ENCODE measurements at regions not wholly inside any gene's neighbourhood (a gene's known extent, or its start where the extent isn't known, plus 50 kb on each side); places are given as distances from the start of the nearest gene placed in this dataset.

- H3K4me1 ChIP-seq (ENCODE audit: insufficient read depth, low read length), result no peaks in the 10 kb centered on the region
- FAIRE-seq (no peak), DNase-seq (ENCODE audit: low spot score) (no peak), ATAC-seq (no peak)
- H4K20me1 ChIP-seq (ENCODE audit: insufficient read depth, low read length), result no peaks in the 10 kb centered on the region
- intact Hi-C loops (cut with micrococcal nuclease; ENCODE audit: unreplicated experiment), result no loop called here
- no peak overlapping the region for H3K4me3 ChIP-seq (replicated peaks in 1 of 3; ENCODE audit: insufficient read depth in 1 of 3, low read depth in 2 of 3, low read length in 3 of 3)
- TF ChIP-seq CENPT (CRISPR knock-in tag; IDR thresholded peaks at IDR 0.05; ENCODE audit: low read depth) (no peak), HOMEZ (CRISPR knock-in tag; IDR thresholded peaks at IDR 0.05; ENCODE audit: low read depth) (no peak), ZNF350 (CRISPR knock-in tag; IDR thresholded peaks at IDR 0.05; ENCODE audit: borderline replicate concordance, low read depth) (no peak), ZFP36 (IDR thresholded peaks at IDR 0.05; ENCODE audit: borderline replicate concordance, low read depth, low read length, partially characterized antibody) (no peak)
- H3K27me3 ChIP-seq (ENCODE audit: control insufficient read depth in 1 of 2, insufficient read depth in 2 of 2, low read length in 2 of 2), result 0 out of 5 replicates have a peak, but pooled peaks cover 0 to 3% of the 10 kb centered on the region in 2 experiments
- H3K36me3 ChIP-seq (replicated peaks in 1 of 2; ENCODE audit: control insufficient read depth in 1 of 2, insufficient read depth in 2 of 2, low read length in 2 of 2), result no peaks in the 10 kb centered on the region
- no peak overlapping the region for H2AFZ ChIP-seq (ENCODE audit: low read length)
- no TSS peak for BruUV-seq (replicated peaks)
- POLR2A ChIA-PET, result no interaction called here
- H3K9me3 ChIP-seq (ENCODE audit: low read length), result no peaks in the 10 kb centered on the region
- H3K27ac ChIP-seq (ENCODE audit: extremely low read length, insufficient read depth, low read length), result no peak overlapping the region
- CTCF ChIA-PET (ENCODE audit: low intra/inter-chr PET ratio, low total read pairs), result no interaction called here
- in situ Hi-C loops (cut with HindIII; ENCODE audit: extremely low pct_ligation_motif_present, low pct_unique_long_range_greater_than_20kb), result no loop called here
- no peak overlapping the region for H3K9ac ChIP-seq (ENCODE audit: insufficient read depth, low read depth, low read length)
- no peak overlapping the region for H3K4me2 ChIP-seq (ENCODE audit: low read depth, low read length)
- WGBS (ENCODE audit: low lambda C conversion rate), result 6% methylated on average over 2 of the region's 2 CpGs
- no peaks in the 10 kb centered on the region for H3K79me2 ChIP-seq (ENCODE audit: insufficient read depth, low read length)
Measured at GRCh38 chr2:100222844-100223243, 80.5 kb upstream of the AFF3 start.

- Histone ChIP-seq H3K4me2 (ENCODE audit: low read depth, low read length) (no peak overlapping the region), H4K20me1 (ENCODE audit: insufficient read depth, low read length) (no peaks in the 10 kb centered on the region), H3K9ac (ENCODE audit: insufficient read depth, low read depth, low read length) (no peak overlapping the region), H3K4me1 (ENCODE audit: insufficient read depth, low read length) (peaks cover 15% of the 10 kb centered on the region), H3K79me2 (ENCODE audit: insufficient read depth, low read length) (no peaks in the 10 kb centered on the region), H2AFZ (ENCODE audit: low read length) (no peak overlapping the region), H3K36me3 (replicated peaks in 1 of 2; ENCODE audit: control insufficient read depth in 1 of 2, insufficient read depth in 2 of 2, low read length in 2 of 2) (no peaks in the 10 kb centered on the region), H3K27ac (ENCODE audit: extremely low read length, insufficient read depth, low read length) (no peak overlapping the region), H3K9me3 (ENCODE audit: low read length) (no peaks in the 10 kb centered on the region), H3K27me3 (ENCODE audit: control insufficient read depth in 1 of 2, insufficient read depth in 2 of 2, low read length in 2 of 2) (peaks cover 0 to 1% of the 10 kb centered on the region in 2 experiments; a peak in 1 of 5 replicates), H3K4me3 (replicated peaks in 1 of 3; ENCODE audit: insufficient read depth in 1 of 3, low read depth in 2 of 3, low read length in 3 of 3) (no peak overlapping the region)
- no peak for TF ChIP-seq AFF4 (CRISPR knock-in tag; IDR thresholded peaks at IDR 0.05)
- no peak for TF ChIP-seq ZMYM3 (CRISPR knock-in tag; IDR thresholded peaks at IDR 0.05)
- TF ChIP-seq ZFY (CRISPR knock-in tag; IDR thresholded peaks at IDR 0.05), result no peak
- no peak for TF ChIP-seq ZNF468 (CRISPR knock-in tag; IDR thresholded peaks at IDR 0.05)
- no peak for TF ChIP-seq ZFP36L1 (CRISPR knock-in tag; IDR thresholded peaks at IDR 0.05)
- TF ChIP-seq PLSCR1 (CRISPR knock-in tag; IDR thresholded peaks at IDR 0.05; ENCODE audit: borderline replicate concordance), result no peak
- TF ChIP-seq NFE2L1 (CRISPR knock-in tag; IDR thresholded peaks at IDR 0.05; ENCODE audit: borderline replicate concordance), result no peak
- TF ChIP-seq MAFF (IDR thresholded peaks at IDR 0.05; ENCODE audit: low read depth, low read length), result no peak
- no peak for TF ChIP-seq ZNF703 (CRISPR knock-in tag; IDR thresholded peaks at IDR 0.05; ENCODE audit: borderline replicate concordance)
- TF ChIP-seq AGO2 (optimal IDR thresholded peaks at IDR 0.05; ENCODE audit: low read depth, low read length), result no peak
- DNase-seq (ENCODE audit: low spot score) (no peak), FAIRE-seq (no peak), ATAC-seq (no peak)
- WGBS (ENCODE audit: low lambda C conversion rate), result 78% methylated on average over 3 of the region's 3 CpGs
- POLR2A ChIA-PET, result no interaction called here
- intact Hi-C loops (cut with micrococcal nuclease; ENCODE audit: unreplicated experiment), result no loop called here
- CTCF ChIA-PET (ENCODE audit: low intra/inter-chr PET ratio, low total read pairs), result no interaction called here
- no TSS peak for BruUV-seq (replicated peaks)
- in situ Hi-C loops (cut with HindIII; ENCODE audit: extremely low pct_ligation_motif_present, low pct_unique_long_range_greater_than_20kb), result no loop called here
Measured at GRCh38 chr2:100218552-100218951, 76.2 kb upstream of the AFF3 start.

Measured in HepG2 (cell line).